ENCODE measurements at regions not wholly inside any gene's neighbourhood (a gene's known extent, or its start where the extent isn't known, plus 50 kb on each side); places are given as distances from the start of the nearest gene placed in this dataset.

DNA sequence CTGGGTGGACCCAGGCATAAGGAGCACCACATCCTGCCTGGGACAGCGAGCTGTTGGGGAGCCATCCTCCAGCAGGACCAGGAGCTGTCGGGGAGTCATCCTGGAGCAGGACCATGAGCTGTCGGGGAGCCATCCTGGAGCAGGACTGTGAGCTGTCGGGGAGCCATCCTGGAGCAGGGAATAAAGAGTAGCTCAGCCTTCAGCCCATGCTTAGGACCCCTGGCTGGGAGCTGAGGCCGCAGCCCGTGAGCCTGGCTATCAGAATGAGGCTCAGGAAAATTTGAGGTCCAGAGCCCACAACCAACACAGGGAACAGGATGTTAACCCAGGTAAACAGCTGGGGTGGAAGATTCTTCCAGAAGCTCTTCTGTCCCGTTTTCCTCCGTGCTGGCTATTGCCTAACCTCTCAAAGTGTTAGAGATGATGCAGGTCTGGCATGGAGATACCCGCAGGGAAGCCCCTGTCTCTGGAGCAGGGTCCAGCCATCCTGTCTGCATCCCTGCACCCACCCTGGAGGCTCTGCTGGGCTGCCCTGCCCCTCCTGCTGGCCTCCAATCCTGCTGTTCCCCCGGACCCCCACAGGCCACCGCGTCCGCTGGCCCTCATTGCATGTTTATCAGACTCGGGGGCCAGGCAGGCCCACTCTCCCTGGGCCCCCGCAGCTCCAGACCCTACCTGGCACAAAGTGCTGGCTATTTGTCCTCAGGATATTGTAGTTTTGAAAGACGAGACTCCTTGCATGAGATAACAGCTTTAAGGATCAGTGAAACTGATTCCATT, 243.5 kb upstream of the MYT1L start:
- DNase-seq, result no peak

DNA sequence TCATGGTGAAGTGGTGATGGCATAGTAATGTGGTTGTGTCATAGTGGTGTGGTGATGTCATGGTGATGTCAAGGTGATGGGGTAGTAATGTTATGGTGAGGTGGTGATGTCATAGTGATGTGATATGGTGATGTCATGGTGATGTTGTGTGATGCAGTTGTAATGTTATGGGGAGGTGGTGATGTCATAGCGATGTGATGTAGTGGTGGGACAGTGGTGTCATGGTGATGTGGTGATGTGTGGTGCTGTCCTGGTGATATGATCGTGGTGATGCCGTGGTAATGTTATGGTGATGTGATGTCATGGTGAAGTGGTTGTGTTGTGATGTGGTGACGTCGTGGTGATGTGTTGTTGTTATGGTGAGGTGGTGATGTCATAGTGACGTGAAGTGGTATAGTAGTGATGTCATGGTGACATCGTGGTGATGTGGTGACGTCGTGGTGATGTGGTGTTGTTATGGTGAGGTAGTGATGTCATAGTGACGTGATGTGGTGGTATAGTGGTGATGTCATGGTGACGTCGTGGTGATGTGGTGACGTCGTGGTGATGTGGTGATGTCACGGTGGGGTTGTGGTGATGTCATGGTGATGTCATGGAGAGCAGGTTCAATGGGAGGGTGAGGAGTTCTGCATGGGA, 242.7 kb upstream of the MYT1L start:
- no peak for DNase-seq

DNA sequence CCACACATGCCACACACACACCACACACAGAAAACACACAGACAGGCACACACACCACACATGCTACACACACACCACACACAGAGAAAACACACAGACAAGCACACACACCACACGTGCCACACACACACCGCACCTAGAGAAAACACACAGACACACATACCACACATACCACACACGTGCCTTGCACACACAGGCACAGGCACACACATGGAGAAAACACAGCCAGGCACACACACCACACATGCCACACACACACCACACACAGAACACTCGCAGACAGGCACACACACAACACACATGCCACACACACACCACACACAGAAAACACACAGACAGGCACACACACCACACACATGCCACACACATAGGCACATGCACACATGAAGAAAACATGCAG, 242.1 kb upstream of the MYT1L start:
- no peak for DNase-seq

DNA sequence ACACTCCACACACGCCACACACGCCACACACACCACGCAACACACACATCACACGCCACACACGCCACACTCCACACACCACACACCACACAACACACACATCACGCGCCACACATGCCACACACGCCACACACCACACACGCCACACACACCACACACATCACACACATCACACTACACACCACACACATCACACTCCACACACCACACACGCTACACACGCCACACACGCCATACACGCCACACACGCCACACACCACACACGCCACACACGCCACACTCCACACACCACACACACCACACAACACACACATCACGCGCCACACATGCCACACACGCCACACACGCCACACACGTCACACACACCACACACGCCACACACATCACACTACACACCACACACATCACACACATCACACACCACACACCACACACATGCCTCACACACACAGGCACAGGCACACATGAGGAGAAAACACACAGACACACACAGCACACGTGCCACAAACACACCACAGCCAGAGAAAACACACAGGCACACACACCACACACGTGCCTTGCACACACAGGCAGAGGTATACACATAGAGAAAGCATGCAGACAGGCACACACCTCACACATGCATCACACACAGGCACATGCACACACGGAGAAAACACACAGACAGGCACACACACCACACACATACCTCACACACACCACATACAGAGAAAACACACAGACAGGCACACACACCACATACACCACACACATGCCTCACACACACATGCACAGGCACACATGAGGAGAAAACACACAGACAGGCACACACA, 241.5 kb upstream of the MYT1L start:
- DNase-seq, result no peak

DNA sequence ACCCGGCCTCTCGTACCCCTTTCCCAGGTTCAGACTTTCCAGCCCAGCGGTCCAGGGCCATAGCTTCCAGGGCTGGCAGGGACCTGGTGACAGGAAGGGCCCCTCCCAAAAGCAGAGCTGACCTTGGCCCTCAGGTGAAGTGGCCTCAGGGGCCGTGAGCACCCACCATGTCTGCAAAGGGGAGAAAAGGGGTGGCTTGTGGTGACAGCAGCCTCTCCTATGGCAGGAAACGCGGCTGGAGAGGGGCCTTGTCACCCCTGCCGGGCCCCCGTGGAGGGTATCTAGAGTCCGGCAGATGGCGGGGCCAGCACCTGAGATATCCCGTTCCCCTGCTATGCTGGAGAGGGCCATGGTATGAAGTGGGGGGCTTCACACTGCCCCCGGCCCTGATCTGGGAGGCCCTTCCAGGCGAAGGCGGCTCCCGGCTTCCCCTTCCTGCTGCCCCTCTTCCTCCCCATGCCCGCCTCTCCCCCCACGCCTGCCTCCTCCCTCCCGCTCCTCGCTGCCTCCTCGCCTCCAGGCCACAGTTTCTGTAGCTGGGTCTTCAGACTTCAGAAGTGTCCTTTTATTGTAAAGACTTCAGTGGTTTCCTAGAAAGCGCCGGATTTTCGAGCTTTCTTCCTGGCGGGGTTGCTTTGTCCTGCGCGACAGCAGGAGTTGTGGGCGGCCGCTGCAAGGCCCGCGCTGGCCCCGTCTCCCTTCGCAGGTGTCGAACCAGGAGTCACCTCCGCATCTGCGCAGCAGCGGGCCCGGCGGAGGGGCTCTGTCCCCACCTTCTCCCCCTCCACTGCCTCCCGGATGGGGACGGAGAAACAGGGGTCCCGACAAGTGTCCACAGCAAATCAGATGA, 240.5 kb upstream of the MYT1L start:
- DNase-seq, result no peak

DNA sequence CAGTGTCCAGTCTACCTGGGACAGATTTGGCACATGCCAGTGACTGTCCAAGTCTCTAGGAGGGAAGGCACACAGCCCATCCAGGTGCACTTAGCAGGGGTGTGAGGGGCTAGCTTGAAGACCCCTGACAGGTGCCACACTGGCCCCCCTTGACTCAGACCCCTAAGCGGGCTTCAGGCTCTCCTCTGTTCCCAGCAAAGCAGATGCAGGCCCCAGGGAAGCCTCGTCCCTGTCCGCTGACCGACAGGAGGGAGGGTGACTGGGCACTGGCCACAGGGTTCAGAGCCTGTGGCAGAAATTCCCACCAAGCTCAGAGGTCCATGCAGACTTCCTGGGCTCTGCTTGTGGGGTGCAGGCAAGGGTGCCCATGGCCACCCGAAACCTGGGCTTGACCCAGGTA, 239.8 kb upstream of the MYT1L start:
- DNase-seq, result no peak

DNA sequence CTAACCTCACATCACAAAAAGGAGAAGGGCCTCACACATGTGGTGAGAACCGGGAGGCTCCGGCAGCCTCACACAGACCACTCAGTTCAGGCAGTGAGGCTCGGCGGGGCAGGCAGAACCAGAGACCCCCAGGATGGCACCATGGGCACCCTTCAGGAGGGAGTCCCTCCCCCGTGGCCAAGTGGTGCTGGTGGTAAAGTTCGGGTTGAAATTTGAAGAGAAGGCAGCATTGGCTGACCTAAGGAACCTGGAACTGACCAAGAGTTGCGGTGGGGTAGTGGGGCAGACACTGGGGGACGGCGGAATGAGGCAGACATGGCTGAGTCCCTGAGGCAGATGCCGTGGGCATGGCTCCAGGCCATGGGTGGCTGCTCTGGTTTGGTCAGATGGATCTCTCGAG, 239.3 kb upstream of the MYT1L start:
- DNase-seq, result no peak

DNA sequence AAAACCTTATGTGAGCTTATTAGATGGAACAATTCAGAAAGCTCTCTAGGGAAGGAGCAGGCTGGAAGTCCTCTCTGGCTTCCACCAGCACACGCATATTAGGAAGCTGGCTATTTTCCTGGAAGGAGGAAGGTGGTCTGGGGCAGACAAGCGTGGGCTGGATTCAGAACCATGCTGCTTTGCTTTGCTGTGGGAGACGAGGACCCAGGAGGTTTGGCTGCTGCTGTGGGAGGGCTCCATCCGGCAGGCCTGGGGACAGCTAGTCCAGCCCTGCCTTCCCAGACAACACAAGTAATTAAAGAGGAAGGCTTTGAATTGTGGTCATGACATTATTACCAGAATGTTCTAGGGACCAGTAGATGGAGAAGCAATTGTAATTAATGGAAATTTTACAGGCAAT, 238.8 kb upstream of the MYT1L start:
- no peak for DNase-seq

DNA sequence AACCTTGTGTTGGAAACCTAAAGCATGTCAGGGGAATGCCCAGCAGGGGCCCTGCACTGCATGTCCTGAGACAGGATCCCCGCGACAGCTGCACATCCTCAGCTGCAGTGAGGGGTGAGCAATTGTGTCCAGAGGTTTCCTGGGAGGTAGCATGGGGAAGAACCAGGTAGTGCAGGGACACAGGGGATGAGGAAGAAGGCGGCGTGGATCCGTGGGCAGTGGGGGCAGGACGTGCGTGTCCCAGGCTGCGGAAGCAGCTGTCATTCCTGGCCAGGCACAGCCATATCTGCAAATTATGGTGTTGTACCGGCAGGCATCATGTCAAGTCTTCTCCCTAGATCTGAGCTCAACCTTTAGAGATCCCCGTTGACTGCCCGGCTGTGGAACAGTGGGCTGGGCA, 238.2 kb upstream of the MYT1L start:
- DNase-seq, result no peak

DNA sequence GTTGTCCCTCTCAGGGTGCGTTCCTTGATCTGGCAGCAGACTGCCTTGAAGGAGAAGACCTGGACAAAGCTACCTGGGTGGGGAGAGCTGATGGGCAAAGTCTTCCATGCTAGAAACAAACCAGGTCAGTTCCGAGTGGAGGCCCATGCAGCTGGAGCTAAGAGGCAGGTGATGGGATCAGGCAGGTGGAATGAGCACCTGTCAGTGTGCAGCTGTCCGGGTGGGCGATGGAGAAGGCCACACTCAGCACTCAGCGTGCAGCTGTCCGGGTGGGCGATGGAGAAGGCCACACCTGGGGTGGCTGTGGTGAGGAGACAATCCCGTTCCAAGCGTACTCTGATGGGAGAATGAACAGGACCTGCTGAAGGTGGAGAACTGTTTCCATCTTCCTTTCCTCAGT, 237.3 kb upstream of the MYT1L start:
- no peak for DNase-seq

DNA sequence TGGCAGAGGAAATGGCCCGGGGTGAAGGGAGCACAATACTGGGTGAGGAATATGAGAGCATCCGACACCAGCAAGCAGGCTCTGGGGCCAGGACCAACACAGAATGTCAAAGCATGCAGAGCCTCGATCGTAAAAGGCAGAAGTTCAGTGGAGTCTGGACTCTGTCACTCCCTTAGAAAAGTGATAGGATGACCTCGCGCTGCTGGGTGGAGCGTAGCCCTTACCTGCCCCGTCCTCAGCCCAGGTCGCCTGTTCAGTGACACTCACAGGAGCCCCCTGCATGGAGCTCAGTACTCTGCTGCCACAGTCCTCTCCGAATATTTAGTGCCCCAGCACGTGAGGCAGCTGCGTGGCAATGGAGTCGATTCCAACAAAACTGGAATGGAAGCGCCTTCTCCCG, 236.7 kb upstream of the MYT1L start:
- no peak for DNase-seq

DNA sequence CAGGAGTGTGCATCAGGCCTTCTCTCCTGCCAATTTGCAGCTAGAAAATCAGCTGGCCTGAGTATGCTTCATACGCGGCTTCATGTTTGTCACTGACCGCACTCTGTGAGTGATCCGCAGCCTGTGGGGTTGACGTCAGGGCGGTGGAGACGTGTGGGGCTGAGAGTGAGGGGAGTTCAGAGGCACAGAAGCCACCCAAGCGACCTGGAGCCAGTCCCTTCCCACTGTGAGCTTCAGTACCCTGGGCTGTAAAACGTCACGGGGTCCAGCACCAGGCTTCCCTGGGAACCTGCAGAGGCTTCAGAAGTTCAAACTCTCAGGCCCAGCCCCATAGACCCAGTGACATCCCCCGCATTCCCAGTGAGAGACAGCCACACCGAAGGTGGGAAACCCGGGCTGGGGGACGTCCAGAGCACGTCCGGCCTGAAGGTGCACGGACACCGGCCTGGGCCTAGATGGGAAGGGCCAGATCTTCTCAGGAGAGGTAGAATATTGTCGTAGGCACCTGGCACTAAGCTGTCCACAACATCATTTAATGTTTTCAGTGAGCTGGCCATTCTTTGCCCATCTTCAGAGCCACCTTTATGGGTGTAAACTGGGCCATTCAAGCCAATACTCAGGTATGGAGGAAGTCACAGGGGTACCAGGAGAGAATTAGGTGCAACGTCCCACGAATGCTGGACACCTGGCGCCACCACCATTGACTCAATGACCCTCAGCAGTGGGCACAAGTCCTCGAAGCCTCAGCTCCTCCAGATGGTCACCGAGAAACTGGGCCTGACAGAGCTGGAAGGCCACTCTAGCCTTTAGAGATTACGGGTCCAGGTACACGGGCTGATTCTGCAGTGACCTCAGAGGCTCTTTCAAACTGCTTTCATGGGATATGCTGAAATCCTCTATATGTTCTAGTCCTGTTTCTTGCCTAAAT, 235.6 kb upstream of the MYT1L start:
- no peak for DNase-seq

DNA sequence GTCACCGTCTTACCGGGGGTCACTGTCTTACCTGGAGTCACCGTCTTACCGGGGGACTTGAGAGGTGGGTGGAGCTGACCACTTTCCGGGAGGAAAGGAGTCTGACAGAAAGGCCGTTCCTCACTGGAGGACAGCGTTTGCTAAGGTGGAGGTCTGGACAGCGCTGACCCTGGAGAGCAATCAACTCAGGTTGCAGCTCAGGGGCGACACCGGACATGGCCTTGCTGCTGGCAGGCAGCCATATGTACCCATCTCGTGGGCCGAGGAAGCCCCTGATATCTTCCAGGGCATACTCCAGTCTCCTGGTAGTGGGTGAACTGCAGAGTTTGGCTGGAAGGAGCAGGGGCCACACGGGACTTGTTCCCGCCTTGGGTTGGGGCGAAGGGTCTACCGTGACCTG, 234.6 kb upstream of the MYT1L start:
- no peak for DNase-seq

DNA sequence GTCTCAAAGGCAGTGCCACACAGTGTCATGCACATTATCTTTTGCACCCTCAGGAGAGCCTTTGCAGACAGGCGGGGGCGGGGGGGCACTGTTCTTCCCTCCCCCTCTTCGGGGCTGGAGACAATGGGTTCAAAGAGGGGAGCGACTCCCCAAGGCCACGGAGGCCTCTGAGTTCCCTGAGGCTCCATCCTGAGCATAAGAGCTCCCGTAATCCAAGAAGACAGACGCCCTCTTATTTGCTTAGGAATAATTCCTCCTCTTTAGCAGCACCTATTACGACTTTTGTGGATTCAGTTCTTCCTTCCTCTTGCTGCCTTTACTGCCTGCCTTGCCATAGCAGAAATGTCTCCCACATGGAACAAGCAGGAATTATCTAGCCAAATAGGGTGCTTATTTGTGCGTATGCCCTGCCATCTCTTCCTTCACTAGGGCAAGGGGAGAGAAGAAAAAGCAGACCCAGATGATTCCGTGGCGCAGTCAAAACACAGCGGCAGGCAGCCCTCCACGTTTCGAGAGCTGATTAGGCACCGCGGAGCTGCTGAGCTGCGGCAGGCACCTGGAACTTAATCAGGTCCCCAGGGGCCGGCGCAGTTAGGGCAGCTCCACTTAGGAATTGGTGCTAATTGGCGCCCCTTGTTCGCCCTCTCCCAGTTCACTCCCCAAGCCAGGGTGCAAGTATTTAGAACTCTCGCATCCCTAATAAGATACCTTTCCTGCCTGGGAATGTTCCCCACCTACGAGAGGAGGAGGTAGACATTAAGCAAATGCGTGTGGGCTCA, 233.4 kb upstream of the MYT1L start:
- no peak for DNase-seq

DNA sequence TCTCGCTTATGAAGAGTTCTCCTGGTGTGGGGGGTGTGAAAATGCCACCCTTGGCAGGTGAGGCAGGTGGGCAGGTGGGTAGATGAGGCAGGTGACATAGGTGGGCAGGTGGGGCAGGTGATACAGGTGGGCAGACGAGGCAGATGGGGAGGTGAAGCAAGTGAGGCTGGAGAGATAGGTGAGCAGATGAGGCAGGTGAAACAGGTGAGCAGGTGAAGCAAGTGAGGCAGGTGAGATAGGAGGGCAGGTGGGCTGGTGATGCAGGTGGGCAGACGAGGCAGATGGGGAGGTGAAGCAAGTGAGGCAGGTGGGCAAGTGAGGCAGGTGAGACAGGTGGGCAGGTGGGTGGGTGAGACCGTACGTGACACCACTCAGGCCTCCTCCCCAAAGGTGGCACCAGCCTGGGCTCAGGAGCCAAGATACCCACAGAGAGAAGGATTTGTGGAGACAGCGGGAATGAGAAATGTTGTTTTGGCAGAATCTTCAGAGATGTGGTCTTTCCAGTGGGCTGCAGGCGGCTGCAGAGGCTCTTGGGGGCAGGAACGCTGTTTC, 232.3 kb upstream of the MYT1L start:
- DNase-seq, result no peak

DNA sequence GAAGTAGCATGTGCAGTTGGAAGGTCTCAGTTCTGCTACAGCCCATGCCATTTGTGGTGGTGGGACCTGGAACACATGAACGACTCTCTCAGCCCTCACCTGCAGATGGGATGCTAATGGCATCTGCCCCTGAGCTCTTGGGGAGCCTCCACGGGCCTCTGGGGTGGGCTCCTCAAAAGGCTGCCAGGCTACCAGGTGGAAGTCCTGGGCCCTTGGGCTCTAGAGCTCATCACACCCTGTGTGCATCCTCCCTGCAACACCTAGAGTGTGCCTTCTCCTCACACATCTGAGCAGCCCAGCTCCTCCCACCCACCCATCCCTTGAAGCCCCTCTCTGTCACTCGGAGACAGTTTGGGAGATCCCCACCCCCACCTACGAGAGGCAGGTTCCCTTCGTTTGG, 231.8 kb upstream of the MYT1L start:
- no peak for DNase-seq

DNA sequence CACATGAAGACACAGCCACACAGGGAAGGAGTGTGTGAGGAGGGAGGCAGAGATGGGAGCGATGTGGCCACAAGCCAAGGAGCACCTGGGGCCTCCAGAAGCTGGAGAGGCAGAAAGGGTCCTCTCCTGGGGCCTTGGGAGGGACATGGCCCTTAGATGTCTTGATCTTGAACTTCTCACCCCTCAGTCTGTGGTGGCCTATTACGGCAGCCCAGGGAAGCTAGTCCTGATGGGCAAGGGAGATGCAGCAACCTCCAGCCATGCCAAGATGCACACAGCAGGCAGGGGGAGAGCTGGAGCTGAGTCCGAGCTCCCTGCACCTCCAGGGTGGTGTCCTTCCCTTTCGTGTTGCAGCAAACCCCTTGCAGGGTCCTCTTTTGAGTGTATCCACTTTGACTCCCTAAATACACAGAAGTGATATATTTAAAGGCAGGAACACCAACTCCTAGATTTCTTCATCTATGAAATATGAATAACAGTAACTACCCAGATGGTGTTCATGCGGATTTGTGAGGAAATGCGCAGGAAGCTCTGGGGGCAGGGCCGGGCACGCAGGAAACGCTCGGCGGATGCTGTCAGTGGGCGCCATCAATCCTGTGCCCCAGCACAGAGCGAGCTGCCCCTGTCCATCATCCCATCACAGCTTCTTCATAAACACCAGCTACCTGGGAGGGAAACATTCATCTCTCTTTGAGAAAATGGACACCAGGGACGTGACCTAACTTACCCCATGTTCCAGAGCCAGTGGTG, 230.4 kb upstream of the MYT1L start:
- DNase-seq, result no peak

DNA sequence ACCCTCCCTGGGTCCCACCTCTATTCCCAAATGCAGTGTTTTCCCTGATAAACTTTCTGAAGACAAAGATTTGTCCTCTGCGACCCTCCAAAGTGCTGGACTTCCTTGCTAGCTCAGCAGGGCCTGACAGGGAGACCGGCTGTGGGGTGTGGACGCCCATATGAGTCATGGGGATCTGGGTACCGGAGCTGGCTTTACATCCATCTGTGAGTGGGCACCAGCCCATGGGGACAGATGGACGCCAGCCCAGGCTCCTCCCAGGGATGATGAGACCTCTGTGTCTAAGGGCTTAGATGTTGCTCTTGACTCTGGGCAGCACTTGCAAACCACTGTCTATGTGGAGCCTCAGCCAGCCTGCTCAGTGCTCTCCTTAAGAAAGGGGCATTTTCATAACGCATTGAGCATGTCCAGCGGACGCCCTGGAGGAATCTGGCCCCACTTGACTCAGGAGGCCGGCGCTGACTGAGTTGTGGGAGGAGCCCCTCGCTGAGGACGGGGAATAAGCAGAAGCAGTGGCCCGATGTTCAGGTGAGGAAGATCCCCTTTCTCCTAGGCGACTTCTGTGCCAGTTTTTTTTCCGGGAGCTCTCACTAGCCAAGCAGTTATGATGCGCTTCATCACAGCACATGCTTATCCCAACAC, 229.4 kb upstream of the MYT1L start:
- DNase-seq, result no peak

DNA sequence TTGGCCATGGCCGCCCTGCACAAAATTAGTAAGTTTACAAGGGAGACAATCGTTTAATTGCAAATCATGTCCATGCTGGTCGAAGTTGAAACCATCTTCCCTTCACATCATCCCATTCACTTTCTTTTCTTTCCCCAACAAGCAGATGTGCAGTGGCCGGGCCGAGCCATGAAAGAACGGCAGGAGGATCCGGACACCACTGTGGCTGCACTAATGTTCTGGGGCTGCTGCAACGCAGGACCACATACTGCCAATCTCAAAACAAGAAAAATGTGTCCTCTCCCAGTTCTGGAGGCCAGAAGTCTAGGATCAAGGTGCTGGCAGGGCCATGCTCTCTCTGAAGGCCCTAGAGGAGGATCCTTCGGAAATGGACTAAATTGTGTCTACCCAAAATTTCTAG, 227.4 kb upstream of the MYT1L start:
- DNase-seq, result no peak

DNA sequence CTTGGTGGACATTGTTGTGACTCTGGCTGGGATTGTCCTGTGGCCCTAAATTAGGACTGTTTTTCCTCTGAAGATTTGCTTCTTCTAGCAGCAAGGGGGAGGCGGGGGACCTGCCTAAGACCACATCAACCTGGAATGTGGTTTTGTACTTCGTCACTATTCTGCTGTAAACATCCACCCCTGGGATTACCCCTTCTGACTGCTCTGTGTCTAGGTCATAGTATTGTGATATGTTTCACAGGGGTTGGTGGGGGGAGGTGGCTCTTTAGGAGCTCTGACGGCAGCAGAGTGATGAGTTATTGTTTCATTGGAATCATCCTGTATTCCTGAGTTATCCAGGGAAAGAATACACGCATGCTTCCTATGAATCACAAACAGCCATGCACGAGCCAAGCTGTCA, 226.4 kb upstream of the MYT1L start:
- DNase-seq, result no peak
